GM23338 (cell line): ENCODE measurements at regions not wholly inside any gene's neighbourhood (a gene's known extent, or its start where the extent isn't known, plus 50 kb on each side); places are given as distances from the start of the nearest gene placed in this dataset.

Source experiments
- CREB1 ChIP-seq: fragments of 250-450 bp; sonication (Bioruptor Pico); IDR thresholded peaks from 2 replicates; pipeline ENCODE4 v1.5.0; 2020; ENCODE audit warnings: low read depth, mild to moderate bottlenecking, moderate library complexity
- EZH2 ChIP-seq: fragments of 200-600 bp; sonication (generic); IDR thresholded peaks from one replicate; pipeline ENCODE4 v1.8.0; 2017; ENCODE audit warnings: antibody characterized with exemption, mild to moderate bottlenecking, low read depth; ENCODE audit not compliant: unreplicated experiment
- POLR2AphosphoS5 ChIP-seq: IDR thresholded peaks from 2 replicates; pipeline ENCODE4 v1.6.1; 2016; ENCODE audit warnings: antibody characterized with exemption, low read depth
- TF ChIP-seq, protein P1 (sequence below), 2 experiments: fragments of 200-600 bp in 1 of 2; sonication (generic) in 1 of 2; conservative IDR thresholded peaks; 2 replicates each; pipeline versions ENCODE4 v1.5.1 to v1.6.1; 2016 to 2017; ENCODE audit warnings: antibody characterized with exemption in 2 of 2, low read depth in 2 of 2, mild to moderate bottlenecking in 2 of 2, moderate library complexity in 1 of 2
- TF ChIP-seq, protein P2 (sequence below): IDR thresholded peaks from one replicate; pipeline ENCODE4 v1.6.1; 2018; ENCODE audit warnings: antibody characterized with exemption; ENCODE audit not compliant: unreplicated experiment

DNA sequence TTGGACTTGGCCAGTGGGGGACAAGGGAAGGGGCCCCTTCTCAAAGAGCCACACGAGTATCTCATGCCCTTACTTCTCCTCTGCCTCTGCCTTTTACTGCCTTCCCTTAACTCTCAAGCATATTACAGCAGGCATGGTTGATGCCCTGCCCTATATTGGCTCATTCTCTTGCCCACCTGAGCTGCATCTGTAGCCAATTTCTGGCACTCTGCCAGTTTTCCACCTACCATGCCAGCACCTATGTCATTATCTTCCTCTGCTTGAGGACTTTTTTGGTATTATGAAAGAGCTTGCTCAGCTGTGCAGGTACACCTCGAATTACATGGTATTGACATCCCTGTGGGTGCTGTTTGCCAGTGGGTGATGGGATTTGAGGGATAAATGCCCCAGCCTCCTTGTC is 181.8 kb downstream of the OXSM start:
- no peak for TF ChIP-seq EZH2
- TF ChIP-seq, protein P1, sequence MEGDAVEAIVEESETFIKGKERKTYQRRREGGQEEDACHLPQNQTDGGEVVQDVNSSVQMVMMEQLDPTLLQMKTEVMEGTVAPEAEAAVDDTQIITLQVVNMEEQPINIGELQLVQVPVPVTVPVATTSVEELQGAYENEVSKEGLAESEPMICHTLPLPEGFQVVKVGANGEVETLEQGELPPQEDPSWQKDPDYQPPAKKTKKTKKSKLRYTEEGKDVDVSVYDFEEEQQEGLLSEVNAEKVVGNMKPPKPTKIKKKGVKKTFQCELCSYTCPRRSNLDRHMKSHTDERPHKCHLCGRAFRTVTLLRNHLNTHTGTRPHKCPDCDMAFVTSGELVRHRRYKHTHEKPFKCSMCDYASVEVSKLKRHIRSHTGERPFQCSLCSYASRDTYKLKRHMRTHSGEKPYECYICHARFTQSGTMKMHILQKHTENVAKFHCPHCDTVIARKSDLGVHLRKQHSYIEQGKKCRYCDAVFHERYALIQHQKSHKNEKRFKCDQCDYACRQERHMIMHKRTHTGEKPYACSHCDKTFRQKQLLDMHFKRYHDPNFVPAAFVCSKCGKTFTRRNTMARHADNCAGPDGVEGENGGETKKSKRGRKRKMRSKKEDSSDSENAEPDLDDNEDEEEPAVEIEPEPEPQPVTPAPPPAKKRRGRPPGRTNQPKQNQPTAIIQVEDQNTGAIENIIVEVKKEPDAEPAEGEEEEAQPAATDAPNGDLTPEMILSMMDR (conservative IDR thresholded peaks at IDR 0.05; ENCODE audit: low read depth in 2 of 2), result no peak
- TF ChIP-seq CREB1, result no peak
- no peak for TF ChIP-seq POLR2AphosphoS5
- TF ChIP-seq, protein P2, sequence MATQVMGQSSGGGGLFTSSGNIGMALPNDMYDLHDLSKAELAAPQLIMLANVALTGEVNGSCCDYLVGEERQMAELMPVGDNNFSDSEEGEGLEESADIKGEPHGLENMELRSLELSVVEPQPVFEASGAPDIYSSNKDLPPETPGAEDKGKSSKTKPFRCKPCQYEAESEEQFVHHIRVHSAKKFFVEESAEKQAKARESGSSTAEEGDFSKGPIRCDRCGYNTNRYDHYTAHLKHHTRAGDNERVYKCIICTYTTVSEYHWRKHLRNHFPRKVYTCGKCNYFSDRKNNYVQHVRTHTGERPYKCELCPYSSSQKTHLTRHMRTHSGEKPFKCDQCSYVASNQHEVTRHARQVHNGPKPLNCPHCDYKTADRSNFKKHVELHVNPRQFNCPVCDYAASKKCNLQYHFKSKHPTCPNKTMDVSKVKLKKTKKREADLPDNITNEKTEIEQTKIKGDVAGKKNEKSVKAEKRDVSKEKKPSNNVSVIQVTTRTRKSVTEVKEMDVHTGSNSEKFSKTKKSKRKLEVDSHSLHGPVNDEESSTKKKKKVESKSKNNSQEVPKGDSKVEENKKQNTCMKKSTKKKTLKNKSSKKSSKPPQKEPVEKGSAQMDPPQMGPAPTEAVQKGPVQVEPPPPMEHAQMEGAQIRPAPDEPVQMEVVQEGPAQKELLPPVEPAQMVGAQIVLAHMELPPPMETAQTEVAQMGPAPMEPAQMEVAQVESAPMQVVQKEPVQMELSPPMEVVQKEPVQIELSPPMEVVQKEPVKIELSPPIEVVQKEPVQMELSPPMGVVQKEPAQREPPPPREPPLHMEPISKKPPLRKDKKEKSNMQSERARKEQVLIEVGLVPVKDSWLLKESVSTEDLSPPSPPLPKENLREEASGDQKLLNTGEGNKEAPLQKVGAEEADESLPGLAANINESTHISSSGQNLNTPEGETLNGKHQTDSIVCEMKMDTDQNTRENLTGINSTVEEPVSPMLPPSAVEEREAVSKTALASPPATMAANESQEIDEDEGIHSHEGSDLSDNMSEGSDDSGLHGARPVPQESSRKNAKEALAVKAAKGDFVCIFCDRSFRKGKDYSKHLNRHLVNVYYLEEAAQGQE, result no peak
